ENCODE measurements at regions not wholly inside any gene's neighbourhood (a gene's known extent, or its start where the extent isn't known, plus 50 kb on each side); places are given as distances from the start of the nearest gene placed in this dataset.

DNA sequence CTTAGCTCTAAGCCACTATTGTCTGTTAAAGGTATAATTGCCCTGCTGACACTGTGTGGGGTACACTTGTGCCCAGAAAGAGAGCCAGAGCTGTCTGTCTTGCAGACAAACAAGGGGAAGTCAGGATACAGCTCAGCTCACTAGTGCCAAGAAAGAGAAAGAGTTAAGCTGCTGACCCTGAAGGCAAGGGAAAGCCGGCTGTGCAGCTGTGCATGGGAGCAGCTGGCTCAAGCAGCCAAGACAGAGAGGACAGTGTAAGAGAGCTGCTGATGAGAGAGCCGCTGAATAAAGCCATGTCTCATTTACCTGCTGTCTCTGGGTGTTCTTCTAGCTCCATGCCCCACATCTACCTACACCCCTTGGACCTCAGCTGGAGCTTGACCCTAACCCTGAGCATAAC is 428.1 kb upstream of the NAALADL2 start:
- Histone ChIP-seq H3K9me2 (replicated peaks; ENCODE audit: low read length) (no peaks in the 10 kb centered on the region), H3K9me3 (ENCODE audit: low read length) (no peaks in the 10 kb centered on the region), H4K20me1 (ENCODE audit: low read length) (no peaks in the 10 kb centered on the region), H2AFZ (ENCODE audit: low read length) (no peak overlapping the region), H3K4me2 (ENCODE audit: low read length) (no peak overlapping the region), H3K4me3 (ENCODE audit: low read length) (no peak overlapping the region), H3K27me3 (ENCODE audit: low read length) (no peaks in the 10 kb centered on the region), H3K36me3 (ENCODE audit: low read depth, low read length) (no peaks in the 10 kb centered on the region), H3F3A (ENCODE audit: low read length, unreplicated experiment) (no peaks in the 10 kb centered on the region), H3K79me2 (ENCODE audit: low read length) (no peaks in the 10 kb centered on the region), H3K4me1 (ENCODE audit: insufficient read depth, low read length) (peaks cover 10% of the 10 kb centered on the region), H3K9ac (ENCODE audit: low read length) (no peak overlapping the region), H3K27ac (ENCODE audit: low read length) (no peak overlapping the region)
- intact Hi-C loops (cut with micrococcal nuclease), result no loop called here
- ChIA-PET CTCF (no interaction called here), POLR2A (ENCODE audit: unreplicated experiment) (no interaction called here)
- TF ChIP-seq EZH2phosphoT487 (IDR thresholded peaks at IDR 0.05; ENCODE audit: borderline replicate concordance, low read length) (no peak), EZH2 (IDR thresholded peaks at IDR 0.05; ENCODE audit: low read length, unreplicated experiment) (no peak)
- TF ChIP-seq, protein P1, sequence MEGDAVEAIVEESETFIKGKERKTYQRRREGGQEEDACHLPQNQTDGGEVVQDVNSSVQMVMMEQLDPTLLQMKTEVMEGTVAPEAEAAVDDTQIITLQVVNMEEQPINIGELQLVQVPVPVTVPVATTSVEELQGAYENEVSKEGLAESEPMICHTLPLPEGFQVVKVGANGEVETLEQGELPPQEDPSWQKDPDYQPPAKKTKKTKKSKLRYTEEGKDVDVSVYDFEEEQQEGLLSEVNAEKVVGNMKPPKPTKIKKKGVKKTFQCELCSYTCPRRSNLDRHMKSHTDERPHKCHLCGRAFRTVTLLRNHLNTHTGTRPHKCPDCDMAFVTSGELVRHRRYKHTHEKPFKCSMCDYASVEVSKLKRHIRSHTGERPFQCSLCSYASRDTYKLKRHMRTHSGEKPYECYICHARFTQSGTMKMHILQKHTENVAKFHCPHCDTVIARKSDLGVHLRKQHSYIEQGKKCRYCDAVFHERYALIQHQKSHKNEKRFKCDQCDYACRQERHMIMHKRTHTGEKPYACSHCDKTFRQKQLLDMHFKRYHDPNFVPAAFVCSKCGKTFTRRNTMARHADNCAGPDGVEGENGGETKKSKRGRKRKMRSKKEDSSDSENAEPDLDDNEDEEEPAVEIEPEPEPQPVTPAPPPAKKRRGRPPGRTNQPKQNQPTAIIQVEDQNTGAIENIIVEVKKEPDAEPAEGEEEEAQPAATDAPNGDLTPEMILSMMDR (conservative IDR thresholded peaks at IDR 0.05; ENCODE audit: low read depth, low read length), result no peak
- DNase-seq (no peak), ATAC-seq (no peak)
- no TSS peak for BruUV-seq (replicated peaks)

GRCh38 chr3:174431717-174432116 is 427.4 kb upstream of the NAALADL2 start:
- H3K36me3 ChIP-seq (ENCODE audit: low read depth, low read length), result no peaks in the 10 kb centered on the region
- peaks cover 10% of the 10 kb centered on the region for H3K4me1 ChIP-seq (ENCODE audit: insufficient read depth, low read length)
- H3K9ac ChIP-seq (ENCODE audit: low read length), result no peak overlapping the region
- no peaks in the 10 kb centered on the region for H4K20me1 ChIP-seq (ENCODE audit: low read length)
- ATAC-seq (peak; percentile 76), DNase-seq (peak; percentile 41)
- no peaks in the 10 kb centered on the region for H3K27me3 ChIP-seq (ENCODE audit: low read length)
- BruUV-seq (replicated peaks), result no TSS peak
- TF ChIP-seq EZH2phosphoT487 (IDR thresholded peaks at IDR 0.05; ENCODE audit: borderline replicate concordance, low read length) (no peak), EZH2 (IDR thresholded peaks at IDR 0.05; ENCODE audit: low read length, unreplicated experiment) (no peak)
- TF ChIP-seq, protein P1 (conservative IDR thresholded peaks at IDR 0.05; ENCODE audit: low read depth, low read length), result no peak
- no peaks in the 10 kb centered on the region for H3F3A ChIP-seq (ENCODE audit: low read length, unreplicated experiment)
- H3K79me2 ChIP-seq (ENCODE audit: low read length), result no peaks in the 10 kb centered on the region
- H3K4me3 ChIP-seq (ENCODE audit: low read length), result no peak overlapping the region
- intact Hi-C loops (cut with micrococcal nuclease), result no loop called here
- no peaks in the 10 kb centered on the region for H3K9me3 ChIP-seq (ENCODE audit: low read length)
- ChIA-PET POLR2A (ENCODE audit: unreplicated experiment) (interaction anchor here (0.6 kb wide), 1 partner anchor 163 kb away, joined by 3 read pairs; no protein-coding TSS in a partner anchor), CTCF (no interaction called here)
- 0 out of 2 replicates have a peak overlapping the region, but pooled peaks have one; percentile 11 for H2AFZ ChIP-seq (ENCODE audit: low read length)
- H3K4me2 ChIP-seq (ENCODE audit: low read length), result no peak overlapping the region
- H3K27ac ChIP-seq (ENCODE audit: low read length), result no peak overlapping the region
- H3K9me2 ChIP-seq (replicated peaks; ENCODE audit: low read length), result no peaks in the 10 kb centered on the region

GRCh38 chr3:174436367-174436766 is 422.8 kb upstream of the NAALADL2 start:
- BruUV-seq (replicated peaks), result no TSS peak
- ATAC-seq (no peak), DNase-seq (no peak)
- no peak overlapping the region for H3K27ac ChIP-seq (ENCODE audit: low read length)
- H3K4me2 ChIP-seq (ENCODE audit: low read length), result no peak overlapping the region
- intact Hi-C loops (cut with micrococcal nuclease), result loop anchor here (5.0 kb wide), 2 partner anchors 104 to 521 kb away; no protein-coding TSS in a partner anchor
- no peaks in the 10 kb centered on the region for H3K36me3 ChIP-seq (ENCODE audit: low read depth, low read length)
- CTCF ChIA-PET, result no interaction called here
- TF ChIP-seq EZH2phosphoT487 (IDR thresholded peaks at IDR 0.05; ENCODE audit: borderline replicate concordance, low read length), result no peak
- TF ChIP-seq, protein P1 (conservative IDR thresholded peaks at IDR 0.05; ENCODE audit: low read depth, low read length), result no peak
- TF ChIP-seq EZH2 (IDR thresholded peaks at IDR 0.05; ENCODE audit: low read length, unreplicated experiment), result no peak
- H2AFZ ChIP-seq (ENCODE audit: low read length), result no peak overlapping the region
- H3K79me2 ChIP-seq (ENCODE audit: low read length), result no peaks in the 10 kb centered on the region
- no peak overlapping the region for H3K9ac ChIP-seq (ENCODE audit: low read length)
- H3K27me3 ChIP-seq (ENCODE audit: low read length), result no peaks in the 10 kb centered on the region
- no peak overlapping the region for H3K4me3 ChIP-seq (ENCODE audit: low read length)
- POLR2A ChIA-PET (ENCODE audit: unreplicated experiment), result no interaction called here
- no peaks in the 10 kb centered on the region for H3K9me3 ChIP-seq (ENCODE audit: low read length)
- no peaks in the 10 kb centered on the region for H3K9me2 ChIP-seq (replicated peaks; ENCODE audit: low read length)
- H4K20me1 ChIP-seq (ENCODE audit: low read length), result no peaks in the 10 kb centered on the region
- H3F3A ChIP-seq (ENCODE audit: low read length, unreplicated experiment), result peaks cover 13% of the 10 kb centered on the region
- H3K4me1 ChIP-seq (ENCODE audit: insufficient read depth, low read length), result peaks cover 32% of the 10 kb centered on the region
